PFSK-1 (cell line): ENCODE measurements at regions not wholly inside any gene's neighbourhood (a gene's known extent, or its start where the extent isn't known, plus 50 kb on each side); places are given as distances from the start of the nearest gene placed in this dataset.

Source experiments
- FOXP2 ChIP-seq: optimal IDR thresholded peaks from 2 replicates; pipeline ENCODE3; 2011; ENCODE audit warnings: borderline replicate concordance, control low read depth, inconsistent platforms; ENCODE audit not compliant: insufficient read depth; ENCODE audit errors: extremely low read length, extremely low read depth
- POLR2AphosphoS5 ChIP-seq: IDR thresholded peaks from 2 replicates; pipeline ENCODE4 v1.6.1; 2012; ENCODE audit warnings: low read depth, mild to moderate bottlenecking, control low read depth, low read length, moderate library complexity
- REST ChIP-seq, 2 experiments: IDR thresholded peaks; 2 replicates each; pipeline versions ENCODE4 v1.6.1 to v1.8.0; 2011 to 2012; ENCODE audit warnings: low read depth in 2 of 2, low read length in 2 of 2, control low read depth in 1 of 2, inconsistent platforms in 1 of 2, mild to moderate bottlenecking in 1 of 2, moderate library complexity in 1 of 2; ENCODE audit not compliant: insufficient read depth in 1 of 2
- SIN3A ChIP-seq: IDR thresholded peaks from 2 replicates; pipeline ENCODE4 v1.6.1; 2012; ENCODE audit warnings: mild to moderate bottlenecking, low read length, moderate library complexity, borderline replicate concordance; ENCODE audit not compliant: insufficient read depth
- TAF1 ChIP-seq: IDR thresholded peaks from 2 replicates; pipeline ENCODE4 v1.6.1; 2012; ENCODE audit warnings: low read length, control low read depth, borderline replicate concordance; ENCODE audit not compliant: insufficient read depth

- no peak for TF ChIP-seq FOXP2
- TF ChIP-seq POLR2AphosphoS5 = no peak
- TF ChIP-seq SIN3A = no peak
- no peak for TF ChIP-seq TAF1
- no peak for TF ChIP-seq REST (IDR thresholded peaks at IDR 0.05; ENCODE audit: insufficient read depth in 1 of 2, low read depth in 2 of 2, low read length in 2 of 2)
Measured at GRCh38 chr3:127483902-127484591, 106.5 kb downstream of the TPRA1 start.

GRCh38 chr3:127483005-127483641 lies 107.4 kb downstream of the TPRA1 start:
- no peak for TF ChIP-seq POLR2AphosphoS5
- TF ChIP-seq SIN3A = no peak

GRCh38 chr3:127482216-127483004 lies 108.1 kb downstream of the TPRA1 start:
- TF ChIP-seq FOXP2 = no peak
- TF ChIP-seq POLR2AphosphoS5 = no peak
- TF ChIP-seq TAF1 = no peak
- TF ChIP-seq REST (IDR thresholded peaks at IDR 0.05; ENCODE audit: insufficient read depth in 1 of 2, low read depth in 2 of 2, low read length in 2 of 2) = no peak
- no peak for TF ChIP-seq SIN3A

- no peak for TF ChIP-seq REST (IDR thresholded peaks at IDR 0.05; ENCODE audit: insufficient read depth in 1 of 2, low read depth in 2 of 2, low read length in 2 of 2)
- TF ChIP-seq SIN3A = no peak
- TF ChIP-seq TAF1 = no peak
- no peak for TF ChIP-seq FOXP2
- no peak for TF ChIP-seq POLR2AphosphoS5
Measured at GRCh38 chr3:127480196-127480954, 110.2 kb downstream of the TPRA1 start.

GRCh38 chr3:127479449-127479848 lies 111.1 kb downstream of the TPRA1 start:
- TF ChIP-seq FOXP2 (no peak), TAF1 (no peak), POLR2AphosphoS5 (no peak), SIN3A (no peak), REST (IDR thresholded peaks at IDR 0.05; ENCODE audit: insufficient read depth in 1 of 2, low read depth in 2 of 2, low read length in 2 of 2) (no peak)
